Inflammatory macrophage treated with lipopolysaccharide for 1 hour (primary cell): ENCODE measurements at regions not wholly inside any gene's neighbourhood (a gene's known extent, or its start where the extent isn't known, plus 50 kb on each side); places are given as distances from the start of the nearest gene placed in this dataset.
"Not testable (repeated sequence)": the region's sequence is repeated elsewhere in the genome, so short reads cannot be mapped to it uniquely, and the experiment has no call there.

Source experiments
- DNase-seq, 2 donors: peaks; one replicate each; pipeline ENCODE4 v3.0.0-alpha.2; 2020 to 2022

- peak; percentile 20 to 63 for DNase-seq
These were observed 1294.9 kb downstream of the ADGRL3 start for GRCh38 chr4:62495032-62495431.

GRCh38 chr4:62491756-62492155 lies 1291.6 kb downstream of the ADGRL3 start:
- DNase-seq = not testable (repeated sequence)

- DNase-seq = no peak
These were observed 1290.5 kb downstream of the ADGRL3 start for GRCh38 chr4:62490635-62491034.

GRCh38 chr4:62487016-62487415 lies 1286.9 kb downstream of the ADGRL3 start:
- DNase-seq = no peak

GRCh38 chr4:62484357-62484756 lies 1284.2 kb downstream of the ADGRL3 start:
- no peak for DNase-seq

- no peak for DNase-seq
These were observed 1282.2 kb downstream of the ADGRL3 start for GRCh38 chr4:62482355-62482754.

- DNase-seq = no peak
These were observed 1275.5 kb downstream of the ADGRL3 start for GRCh38 chr4:62475596-62475995.

GRCh38 chr4:62474802-62475201 lies 1274.7 kb downstream of the ADGRL3 start:
- no peak for DNase-seq

GRCh38 chr4:62471021-62471420 lies 1270.9 kb downstream of the ADGRL3 start:
- no peak for DNase-seq

GRCh38 chr4:62470421-62470983 lies 1270.4 kb downstream of the ADGRL3 start:
- DNase-seq = no peak

GRCh38 chr4:62470020-62470419 lies 1269.9 kb downstream of the ADGRL3 start:
- DNase-seq = no peak

GRCh38 chr4:62461961-62462360 lies 1261.8 kb downstream of the ADGRL3 start:
- no peak for DNase-seq

GRCh38 chr4:62460329-62460728 lies 1260.2 kb downstream of the ADGRL3 start:
- DNase-seq = no peak

GRCh38 chr4:62457356-62457755 lies 1257.2 kb downstream of the ADGRL3 start:
- DNase-seq = no peak

- DNase-seq = no peak
These were observed 1255.7 kb downstream of the ADGRL3 start for GRCh38 chr4:62455871-62456270.

- no peak for DNase-seq
These were observed 1254.4 kb downstream of the ADGRL3 start for GRCh38 chr4:62454535-62454934.

- DNase-seq = no peak
These were observed 1250.6 kb downstream of the ADGRL3 start for GRCh38 chr4:62450740-62451139.

- DNase-seq = no peak
These were observed 1249.4 kb downstream of the ADGRL3 start for GRCh38 chr4:62449538-62449937.

GRCh38 chr4:62448911-62449310 lies 1248.8 kb downstream of the ADGRL3 start:
- no peak for DNase-seq

- DNase-seq = peak; percentile 1 to 33
These were observed 1238.9 kb downstream of the ADGRL3 start for GRCh38 chr4:62439051-62439450.

GRCh38 chr4:62434921-62435320 lies 1234.8 kb downstream of the ADGRL3 start:
- no peak for DNase-seq

GRCh38 chr4:62431513-62432231 lies 1231.5 kb downstream of the ADGRL3 start:
- DNase-seq = not testable (repeated sequence)

GRCh38 chr4:62429297-62429696 lies 1229.2 kb downstream of the ADGRL3 start:
- DNase-seq = no peak

- DNase-seq = no peak
These were observed 1215.1 kb downstream of the ADGRL3 start for GRCh38 chr4:62415256-62415655.

- no peak for DNase-seq
These were observed 1214.4 kb downstream of the ADGRL3 start for GRCh38 chr4:62414563-62414962.
